ENCODE measurements at regions not wholly inside any gene's neighbourhood (a gene's known extent, or its start where the extent isn't known, plus 50 kb on each side); places are given as distances from the start of the nearest gene placed in this dataset.

- H3K27me3 ChIP-seq (ENCODE audit: control insufficient read depth, insufficient read depth, low read length), result no peaks in the 10 kb centered on the region
- peak; percentile 95 for DNase-seq
- H3K27ac ChIP-seq (ENCODE audit: low read length), result peak overlapping the region; percentile 90
- H3K4me1 ChIP-seq (ENCODE audit: control insufficient read depth, insufficient read depth, low read length), result peaks cover 11% of the 10 kb centered on the region
- H3K4me3 ChIP-seq (ENCODE audit: low read length), result no peak overlapping the region
- 4% methylated on average over 5 of the region's 11 CpGs for WGBS (ENCODE audit: insufficient coverage)
- no peaks in the 10 kb centered on the region for H3K36me3 ChIP-seq (ENCODE audit: control insufficient read depth, insufficient read depth, low read length)
- no peaks in the 10 kb centered on the region for H3K9me3 ChIP-seq (replicated peaks; ENCODE audit: control insufficient read depth, low read depth, low read length)
These were observed 185.9 kb downstream of the MTX2 start for GRCh38 chr2:176454893-176455815.

DNA sequence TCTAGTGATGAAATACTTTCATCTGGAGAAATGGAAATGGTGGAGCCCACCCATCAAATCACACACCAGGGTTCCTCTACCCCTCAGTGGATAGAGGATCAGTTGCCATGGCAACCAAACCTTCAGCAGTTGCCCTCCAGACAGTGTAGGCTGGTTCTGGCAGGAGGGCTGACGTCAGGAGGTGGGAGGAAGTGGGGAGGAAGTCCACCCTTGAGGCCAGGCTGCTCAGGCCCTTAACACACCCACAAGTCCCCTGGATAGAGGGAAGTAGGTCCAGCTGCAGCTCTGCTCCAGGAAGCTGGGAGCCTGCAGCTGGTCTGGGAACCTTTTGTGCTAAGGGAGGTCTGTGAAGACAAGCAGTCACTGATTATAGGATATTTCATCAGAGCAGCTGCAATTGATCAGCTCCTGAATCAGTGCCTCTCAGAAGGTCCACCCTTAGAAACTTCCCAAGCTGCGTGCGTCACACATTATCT lies 186.6 kb downstream of the MTX2 start:
- Histone ChIP-seq H3K36me3 (ENCODE audit: control insufficient read depth, insufficient read depth, low read length) (no peaks in the 10 kb centered on the region), H3K27ac (ENCODE audit: low read length) (peak overlapping the region; percentile 90), H3K4me1 (ENCODE audit: control insufficient read depth, insufficient read depth, low read length) (peaks cover 11% of the 10 kb centered on the region), H3K9me3 (replicated peaks; ENCODE audit: control insufficient read depth, low read depth, low read length) (no peaks in the 10 kb centered on the region), H3K4me3 (ENCODE audit: low read length) (no peak overlapping the region), H3K27me3 (ENCODE audit: control insufficient read depth, insufficient read depth, low read length) (no peaks in the 10 kb centered on the region)
- WGBS (ENCODE audit: insufficient coverage), result no CpG with 5 or more reads among the region's 3 CpGs
- peak; percentile 98 for DNase-seq

DNA sequence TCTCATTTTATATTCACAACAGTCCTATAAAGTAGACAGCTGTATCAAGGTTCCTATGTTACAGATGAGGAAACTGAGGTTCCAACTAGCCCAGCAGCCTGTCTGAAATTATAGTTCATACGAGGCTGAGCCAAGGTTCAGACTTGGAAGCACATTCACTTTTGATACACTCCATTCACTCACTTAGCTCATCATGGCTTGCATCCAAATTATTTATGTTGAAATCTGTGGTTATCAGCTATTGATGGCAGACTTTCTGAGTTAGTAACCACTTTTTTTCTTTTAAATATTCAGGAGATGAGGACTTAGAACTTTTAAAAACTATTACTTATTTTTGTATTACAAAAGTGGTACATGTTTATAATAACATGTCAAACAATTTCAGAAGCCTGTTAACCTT lies 188.2 kb downstream of the MTX2 start:
- H3K9me3 ChIP-seq (replicated peaks; ENCODE audit: control insufficient read depth, low read depth, low read length), result no peaks in the 10 kb centered on the region

GRCh38 chr2:176461098-176461808 lies 192.0 kb downstream of the MTX2 start:
- Histone ChIP-seq H3K4me1 (ENCODE audit: control insufficient read depth, insufficient read depth, low read length) (peaks cover 3% of the 10 kb centered on the region), H3K27me3 (ENCODE audit: control insufficient read depth, insufficient read depth, low read length) (no peaks in the 10 kb centered on the region), H3K27ac (ENCODE audit: low read length) (peak overlapping the region; percentile 81), H3K4me3 (ENCODE audit: low read length) (no peak overlapping the region), H3K9me3 (replicated peaks; ENCODE audit: control insufficient read depth, low read depth, low read length) (no peaks in the 10 kb centered on the region), H3K36me3 (ENCODE audit: control insufficient read depth, insufficient read depth, low read length) (no peaks in the 10 kb centered on the region)
- DNase-seq, result peak; percentile 87
- no CpG with 5 or more reads among the region's 5 CpGs for WGBS (ENCODE audit: insufficient coverage)

More for the DNA sequence above, 188.2 kb downstream of the MTX2 start:
- H3K36me3 ChIP-seq (ENCODE audit: control insufficient read depth, insufficient read depth, low read length), result no peaks in the 10 kb centered on the region
- H3K4me3 ChIP-seq (ENCODE audit: low read length), result no peak overlapping the region
- no peak overlapping the region for H3K27ac ChIP-seq (ENCODE audit: low read length)
- no peaks in the 10 kb centered on the region for H3K27me3 ChIP-seq (ENCODE audit: control insufficient read depth, insufficient read depth, low read length)
- peak; percentile 28 for DNase-seq
- WGBS (ENCODE audit: insufficient coverage), result no CpG with 5 or more reads among the region's 1 CpG
- peaks cover 13% of the 10 kb centered on the region for H3K4me1 ChIP-seq (ENCODE audit: control insufficient read depth, insufficient read depth, low read length)

DNA sequence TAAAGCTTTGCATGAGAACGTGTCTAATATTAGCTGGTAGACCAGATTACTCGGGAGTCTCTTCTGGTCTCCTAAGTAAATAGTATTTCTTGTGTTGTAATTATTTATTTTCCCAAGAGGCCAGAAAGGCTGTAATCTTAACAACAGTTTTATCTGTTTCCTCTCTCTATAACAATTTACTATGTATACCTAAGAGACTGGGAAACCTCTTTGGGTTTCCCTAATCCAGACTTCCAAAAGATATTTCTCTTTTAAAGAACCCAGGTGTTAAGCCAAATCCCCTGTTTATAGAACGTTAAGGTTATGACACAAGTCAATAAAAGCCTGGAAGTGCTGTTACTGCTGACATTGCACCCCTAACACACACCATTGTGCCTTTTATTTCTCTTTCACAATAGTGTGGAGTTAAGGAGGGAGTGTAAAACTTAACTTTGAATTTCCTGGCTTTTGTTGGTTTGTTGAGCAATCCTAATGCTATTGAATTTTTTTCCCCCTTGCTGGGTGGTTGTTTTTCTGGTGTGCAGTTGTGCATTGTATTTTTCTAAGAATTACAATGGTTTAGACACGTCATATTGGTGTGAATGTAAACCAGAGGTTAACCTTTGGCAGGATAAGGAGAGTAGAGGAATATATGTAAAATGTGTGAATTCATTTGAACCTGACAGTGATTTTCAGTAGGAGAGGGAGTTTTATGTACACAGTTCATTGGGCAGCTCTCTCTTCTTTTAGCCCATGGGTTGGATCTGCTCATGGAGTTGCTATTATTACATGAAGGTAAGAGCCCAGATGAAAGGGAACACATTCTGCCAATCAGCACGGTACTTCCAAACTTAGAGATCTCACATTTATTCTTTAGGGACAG lies 192.8 kb downstream of the MTX2 start:
- no CpG with 5 or more reads among the region's 5 CpGs for WGBS (ENCODE audit: insufficient coverage)
- Histone ChIP-seq H3K4me1 (ENCODE audit: control insufficient read depth, insufficient read depth, low read length) (peaks cover 2% of the 10 kb centered on the region), H3K9me3 (replicated peaks; ENCODE audit: control insufficient read depth, low read depth, low read length) (no peaks in the 10 kb centered on the region), H3K27me3 (ENCODE audit: control insufficient read depth, insufficient read depth, low read length) (no peaks in the 10 kb centered on the region), H3K27ac (ENCODE audit: low read length) (peak overlapping the region; percentile 65), H3K36me3 (ENCODE audit: control insufficient read depth, insufficient read depth, low read length) (no peaks in the 10 kb centered on the region), H3K4me3 (ENCODE audit: low read length) (no peak overlapping the region)
- DNase-seq, result peak; percentile 63

DNA sequence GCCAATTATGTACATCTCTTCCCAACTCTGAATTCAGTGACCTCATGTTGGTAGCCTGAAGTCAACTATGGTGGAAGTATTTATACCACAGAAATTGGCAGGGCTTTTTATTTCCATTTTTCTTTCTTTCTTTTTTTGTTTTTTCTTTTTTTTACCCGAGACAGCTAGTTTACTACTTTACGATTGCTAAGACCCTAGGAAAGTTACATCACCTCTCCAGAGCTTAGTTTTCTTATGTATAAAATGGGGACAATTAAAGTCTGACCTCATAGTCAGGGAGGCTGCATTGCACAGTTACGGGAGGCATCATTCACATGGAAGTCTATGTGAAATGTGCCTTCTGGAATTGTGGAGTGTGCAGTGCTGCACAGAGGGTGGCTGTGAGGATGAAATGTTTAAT lies 194.3 kb downstream of the MTX2 start:
- Histone ChIP-seq H3K9me3 (replicated peaks; ENCODE audit: control insufficient read depth, low read depth, low read length) (no peaks in the 10 kb centered on the region), H3K27me3 (ENCODE audit: control insufficient read depth, insufficient read depth, low read length) (no peaks in the 10 kb centered on the region), H3K4me1 (ENCODE audit: control insufficient read depth, insufficient read depth, low read length) (peaks cover 2% of the 10 kb centered on the region), H3K27ac (ENCODE audit: low read length) (no peak overlapping the region), H3K36me3 (ENCODE audit: control insufficient read depth, insufficient read depth, low read length) (no peaks in the 10 kb centered on the region), H3K4me3 (ENCODE audit: low read length) (no peak overlapping the region)
- DNase-seq, result no peak
- WGBS (ENCODE audit: insufficient coverage), result no CpG with 5 or more reads among the region's 3 CpGs

GRCh38 chr2:176464886-176465564 lies 195.8 kb downstream of the MTX2 start:
- Histone ChIP-seq H3K9me3 (replicated peaks; ENCODE audit: control insufficient read depth, low read depth, low read length) (no peaks in the 10 kb centered on the region), H3K4me3 (ENCODE audit: low read length) (no peak overlapping the region), H3K27me3 (ENCODE audit: control insufficient read depth, insufficient read depth, low read length) (no peaks in the 10 kb centered on the region), H3K27ac (ENCODE audit: low read length) (no peak overlapping the region), H3K36me3 (ENCODE audit: control insufficient read depth, insufficient read depth, low read length) (no peaks in the 10 kb centered on the region), H3K4me1 (ENCODE audit: control insufficient read depth, insufficient read depth, low read length) (peaks cover 2% of the 10 kb centered on the region)
- WGBS (ENCODE audit: insufficient coverage), result 73% methylated on average over 8 of the region's 10 CpGs
- DNase-seq, result no peak

- no peak for DNase-seq
- no CpG with 5 or more reads among the region's 5 CpGs for WGBS (ENCODE audit: insufficient coverage)
- Histone ChIP-seq H3K27ac (ENCODE audit: low read length) (no peak overlapping the region), H3K27me3 (ENCODE audit: control insufficient read depth, insufficient read depth, low read length) (no peaks in the 10 kb centered on the region), H3K36me3 (ENCODE audit: control insufficient read depth, insufficient read depth, low read length) (no peaks in the 10 kb centered on the region), H3K4me1 (ENCODE audit: control insufficient read depth, insufficient read depth, low read length) (no peaks in the 10 kb centered on the region), H3K9me3 (replicated peaks; ENCODE audit: control insufficient read depth, low read depth, low read length) (no peaks in the 10 kb centered on the region), H3K4me3 (ENCODE audit: low read length) (no peak overlapping the region)
These were observed 197.7 kb downstream of the MTX2 start for GRCh38 chr2:176466918-176467452.

- H3K27me3 ChIP-seq (ENCODE audit: control insufficient read depth, insufficient read depth, low read length), result no peaks in the 10 kb centered on the region
- no peaks in the 10 kb centered on the region for H3K9me3 ChIP-seq (replicated peaks; ENCODE audit: control insufficient read depth, low read depth, low read length)
- WGBS (ENCODE audit: insufficient coverage), result 81% methylated on average over 4 of the region's 6 CpGs
- DNase-seq, result no peak
- no peak overlapping the region for H3K4me3 ChIP-seq (ENCODE audit: low read length)
- no peaks in the 10 kb centered on the region for H3K4me1 ChIP-seq (ENCODE audit: control insufficient read depth, insufficient read depth, low read length)
- H3K36me3 ChIP-seq (ENCODE audit: control insufficient read depth, insufficient read depth, low read length), result no peaks in the 10 kb centered on the region
- no peak overlapping the region for H3K27ac ChIP-seq (ENCODE audit: low read length)
These were observed 198.4 kb downstream of the MTX2 start for GRCh38 chr2:176467595-176467994.
